ENCODE measurements at regions not wholly inside any gene's neighbourhood (a gene's known extent, or its start where the extent isn't known, plus 50 kb on each side); places are given as distances from the start of the nearest gene placed in this dataset.

DNA sequence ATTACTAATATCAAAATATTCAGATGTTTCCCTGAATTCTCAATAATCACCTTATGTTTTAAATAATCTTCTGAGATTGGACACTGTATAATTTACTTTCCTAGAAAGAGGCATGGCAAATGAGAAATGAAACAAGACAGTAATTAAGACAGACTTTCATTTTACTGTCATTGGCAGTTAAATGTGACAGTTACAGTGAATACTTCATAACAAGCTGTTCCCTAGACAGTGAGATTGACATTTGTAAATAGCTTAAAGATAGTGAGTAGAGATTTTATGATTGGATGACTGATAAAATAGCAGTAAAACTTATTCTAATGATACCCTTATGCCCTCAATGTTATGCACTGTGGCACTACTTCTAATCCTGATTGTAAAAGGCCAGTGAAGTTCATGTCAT is 524.9 kb upstream of the TMEFF2 start:
- Histone ChIP-seq H3K4me3 (ENCODE audit: low read length) (no peak overlapping the region), H3F3A (ENCODE audit: insufficient read depth, low read length) (no peaks in the 10 kb centered on the region), H3K9ac (ENCODE audit: low read length) (no peak overlapping the region), H3K27me3 (replicated peaks; ENCODE audit: insufficient read depth, low read length) (no peaks in the 10 kb centered on the region), H4K20me1 (ENCODE audit: insufficient read depth, low read length) (no peaks in the 10 kb centered on the region), H3K9me2 (replicated peaks; ENCODE audit: insufficient read depth, low read length) (no peaks in the 10 kb centered on the region), H3K9me3 (replicated peaks; ENCODE audit: insufficient read depth, low read length) (no peaks in the 10 kb centered on the region), H3K79me2 (ENCODE audit: low read length) (no peaks in the 10 kb centered on the region), H3K4me1 (ENCODE audit: low read length) (no peaks in the 10 kb centered on the region), H3K27ac (ENCODE audit: low read length) (no peak overlapping the region), H3K36me3 (replicated peaks; ENCODE audit: insufficient read depth, low read length) (no peaks in the 10 kb centered on the region), H2AFZ (ENCODE audit: low read length) (no peak overlapping the region), H3K4me2 (ENCODE audit: low read depth, low read length) (no peak overlapping the region)
- DNase-seq, result no peak
- TF ChIP-seq EZH2phosphoT487 (IDR thresholded peaks at IDR 0.05; ENCODE audit: low read length) (no peak), EZH2 (optimal IDR thresholded peaks at IDR 0.05; ENCODE audit: low read depth, low read length) (no peak)
- TF ChIP-seq, protein P1, sequence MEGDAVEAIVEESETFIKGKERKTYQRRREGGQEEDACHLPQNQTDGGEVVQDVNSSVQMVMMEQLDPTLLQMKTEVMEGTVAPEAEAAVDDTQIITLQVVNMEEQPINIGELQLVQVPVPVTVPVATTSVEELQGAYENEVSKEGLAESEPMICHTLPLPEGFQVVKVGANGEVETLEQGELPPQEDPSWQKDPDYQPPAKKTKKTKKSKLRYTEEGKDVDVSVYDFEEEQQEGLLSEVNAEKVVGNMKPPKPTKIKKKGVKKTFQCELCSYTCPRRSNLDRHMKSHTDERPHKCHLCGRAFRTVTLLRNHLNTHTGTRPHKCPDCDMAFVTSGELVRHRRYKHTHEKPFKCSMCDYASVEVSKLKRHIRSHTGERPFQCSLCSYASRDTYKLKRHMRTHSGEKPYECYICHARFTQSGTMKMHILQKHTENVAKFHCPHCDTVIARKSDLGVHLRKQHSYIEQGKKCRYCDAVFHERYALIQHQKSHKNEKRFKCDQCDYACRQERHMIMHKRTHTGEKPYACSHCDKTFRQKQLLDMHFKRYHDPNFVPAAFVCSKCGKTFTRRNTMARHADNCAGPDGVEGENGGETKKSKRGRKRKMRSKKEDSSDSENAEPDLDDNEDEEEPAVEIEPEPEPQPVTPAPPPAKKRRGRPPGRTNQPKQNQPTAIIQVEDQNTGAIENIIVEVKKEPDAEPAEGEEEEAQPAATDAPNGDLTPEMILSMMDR (IDR thresholded peaks at IDR 0.05; ENCODE audit: low read length), result no peak

DNA sequence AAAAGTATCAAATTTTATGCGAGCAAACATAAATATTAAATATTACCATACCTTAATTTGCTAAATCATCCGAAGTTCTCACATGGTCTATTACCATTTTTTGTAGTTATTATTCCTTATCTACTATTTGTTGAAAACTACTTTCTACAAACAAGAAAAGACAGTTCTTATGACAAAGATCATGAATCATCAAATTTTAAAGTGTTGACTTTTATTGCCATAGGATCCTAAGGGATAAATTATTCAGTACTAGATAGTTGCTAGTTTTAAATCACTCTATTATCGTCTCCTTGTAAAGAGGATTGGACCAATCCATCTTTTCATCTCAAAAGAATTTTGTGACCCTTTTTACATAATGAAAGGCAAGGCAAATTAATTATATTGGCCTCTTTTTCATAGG is 523.6 kb upstream of the TMEFF2 start:
- Histone ChIP-seq H3K79me2 (ENCODE audit: low read length) (no peaks in the 10 kb centered on the region), H3F3A (ENCODE audit: insufficient read depth, low read length) (no peaks in the 10 kb centered on the region), H3K27me3 (replicated peaks; ENCODE audit: insufficient read depth, low read length) (no peaks in the 10 kb centered on the region), H3K36me3 (replicated peaks; ENCODE audit: insufficient read depth, low read length) (no peaks in the 10 kb centered on the region), H3K4me2 (ENCODE audit: low read depth, low read length) (no peak overlapping the region), H2AFZ (ENCODE audit: low read length) (no peak overlapping the region), H3K9me3 (replicated peaks; ENCODE audit: insufficient read depth, low read length) (no peaks in the 10 kb centered on the region), H3K4me3 (ENCODE audit: low read length) (no peak overlapping the region), H3K4me1 (ENCODE audit: low read length) (no peaks in the 10 kb centered on the region), H3K9me2 (replicated peaks; ENCODE audit: insufficient read depth, low read length) (no peaks in the 10 kb centered on the region), H3K9ac (ENCODE audit: low read length) (no peak overlapping the region), H4K20me1 (ENCODE audit: insufficient read depth, low read length) (no peaks in the 10 kb centered on the region), H3K27ac (ENCODE audit: low read length) (no peak overlapping the region)
- TF ChIP-seq EZH2 (optimal IDR thresholded peaks at IDR 0.05; ENCODE audit: low read depth, low read length) (no peak), EZH2phosphoT487 (IDR thresholded peaks at IDR 0.05; ENCODE audit: low read length) (no peak)
- TF ChIP-seq, protein P1 (IDR thresholded peaks at IDR 0.05; ENCODE audit: low read length), result no peak
- no peak for DNase-seq

DNA sequence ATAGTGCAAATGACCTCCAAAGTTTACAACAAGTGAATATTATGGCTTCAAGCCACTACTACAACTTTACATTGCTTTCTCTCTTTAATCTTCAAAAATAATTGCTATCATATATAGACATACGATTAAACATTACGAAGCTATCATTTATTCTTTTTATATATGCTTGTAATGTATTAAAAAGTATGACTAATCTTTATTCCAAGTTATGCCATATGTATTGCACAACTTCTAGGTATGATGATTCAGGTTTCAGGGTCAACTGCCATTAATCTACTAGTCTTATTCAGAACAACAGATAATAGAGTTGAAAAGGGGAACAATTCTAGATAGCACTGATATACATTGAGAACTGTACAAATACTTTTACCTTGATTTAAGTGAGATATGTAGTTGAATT is 506.2 kb upstream of the TMEFF2 start:
- Histone ChIP-seq H3K79me2 (ENCODE audit: low read length) (no peaks in the 10 kb centered on the region), H3K27me3 (replicated peaks; ENCODE audit: insufficient read depth, low read length) (no peaks in the 10 kb centered on the region), H3K9me3 (replicated peaks; ENCODE audit: insufficient read depth, low read length) (no peaks in the 10 kb centered on the region), H3K27ac (ENCODE audit: low read length) (no peak overlapping the region), H3K4me3 (ENCODE audit: low read length) (no peak overlapping the region), H3K4me1 (ENCODE audit: low read length) (no peaks in the 10 kb centered on the region), H3K9ac (ENCODE audit: low read length) (no peak overlapping the region), H3K9me2 (replicated peaks; ENCODE audit: insufficient read depth, low read length) (no peaks in the 10 kb centered on the region), H4K20me1 (ENCODE audit: insufficient read depth, low read length) (no peaks in the 10 kb centered on the region), H3F3A (ENCODE audit: insufficient read depth, low read length) (no peaks in the 10 kb centered on the region), H2AFZ (ENCODE audit: low read length) (no peak overlapping the region), H3K4me2 (ENCODE audit: low read depth, low read length) (no peak overlapping the region), H3K36me3 (replicated peaks; ENCODE audit: insufficient read depth, low read length) (no peaks in the 10 kb centered on the region)
- no peak for DNase-seq
- TF ChIP-seq EZH2 (optimal IDR thresholded peaks at IDR 0.05; ENCODE audit: low read depth, low read length), result no peak
- TF ChIP-seq, protein P1 (IDR thresholded peaks at IDR 0.05; ENCODE audit: low read length), result no peak
- no peak for TF ChIP-seq EZH2phosphoT487 (IDR thresholded peaks at IDR 0.05; ENCODE audit: low read length)
